ENCODE measurements at regions not wholly inside any gene's neighbourhood (a gene's known extent, or its start where the extent isn't known, plus 50 kb on each side); places are given as distances from the start of the nearest gene placed in this dataset.

GRCh38 chr5:126166368-126166767 lies 256.8 kb upstream of the GRAMD2B start:
- Histone ChIP-seq H3K79me2 (ENCODE audit: insufficient read depth, low read depth, low read length) (no peaks in the 10 kb centered on the region), H3K27ac (ENCODE audit: low read depth, low read length, poor library complexity, severe bottlenecking) (no peak overlapping the region), H3K4me3 (ENCODE audit: low read depth, low read length, poor library complexity, severe bottlenecking) (no peak overlapping the region), H2AFZ (ENCODE audit: low read length) (no peak overlapping the region), H3K9me2 (ENCODE audit: insufficient read depth, low read length) (no peaks in the 10 kb centered on the region), H3K4me1 (ENCODE audit: insufficient read depth, low read length, poor library complexity, severe bottlenecking) (no peaks in the 10 kb centered on the region), H3K4me2 (ENCODE audit: low read length) (no peak overlapping the region), H3K36me3 (ENCODE audit: insufficient read depth, low read length) (no peaks in the 10 kb centered on the region), H3K9me3 (ENCODE audit: low read length) (peaks cover 7% of the 10 kb centered on the region; the same call in 1 of the 2 replicates), H4K20me1 (ENCODE audit: insufficient read depth, low read length) (no peaks in the 10 kb centered on the region)
- no peak for DNase-seq (ENCODE audit: low spot score)
- TF ChIP-seq CTCF (conservative IDR thresholded peaks at IDR 0.05; ENCODE audit: low read length) (no peak), EZH2phosphoT487 (IDR thresholded peaks at IDR 0.05; ENCODE audit: borderline replicate concordance, low read depth, low read length) (no peak)
- POLR2A ChIA-PET: no interaction called here
- BruUV-seq (replicated peaks): no TSS peak
- CTCF ChIA-PET (ENCODE audit: unreplicated experiment): no interaction called here
- intact Hi-C loops (cut with micrococcal nuclease; ENCODE audit: unreplicated experiment): no loop called here

- no peaks in the 10 kb centered on the region for H3K36me3 ChIP-seq (ENCODE audit: insufficient read depth, low read length)
- ChIA-PET CTCF (ENCODE audit: unreplicated experiment) (interaction anchor here (0.7 kb wide), 1 partner anchor 40 kb away, joined by 3 read pairs; no protein-coding TSS in a partner anchor), POLR2A (interaction anchor here (0.6 kb wide), 1 partner anchor 13 kb away, joined by 3 read pairs; no protein-coding TSS in a partner anchor)
- no peaks in the 10 kb centered on the region for H3K79me2 ChIP-seq (ENCODE audit: insufficient read depth, low read depth, low read length)
- H3K9me2 ChIP-seq (ENCODE audit: insufficient read depth, low read length): no peaks in the 10 kb centered on the region
- no peaks in the 10 kb centered on the region for H4K20me1 ChIP-seq (ENCODE audit: insufficient read depth, low read length)
- H3K4me1 ChIP-seq (ENCODE audit: insufficient read depth, low read length, poor library complexity, severe bottlenecking): no peaks in the 10 kb centered on the region
- no TSS peak for BruUV-seq (replicated peaks)
- H3K4me2 ChIP-seq (ENCODE audit: low read length): no peak overlapping the region
- DNase-seq (ENCODE audit: low spot score): no peak
- H3K4me3 ChIP-seq (ENCODE audit: low read depth, low read length, poor library complexity, severe bottlenecking): no peak overlapping the region
- TF ChIP-seq CTCF (conservative IDR thresholded peaks at IDR 0.05; ENCODE audit: low read length): no peak
- TF ChIP-seq EZH2phosphoT487 (IDR thresholded peaks at IDR 0.05; ENCODE audit: borderline replicate concordance, low read depth, low read length): no peak
- H3K27ac ChIP-seq (ENCODE audit: low read depth, low read length, poor library complexity, severe bottlenecking): no peak overlapping the region
- no peak overlapping the region for H2AFZ ChIP-seq (ENCODE audit: low read length)
- H3K9me3 ChIP-seq (ENCODE audit: low read length): peaks cover 7% of the 10 kb centered on the region; the same call in 1 of the 2 replicates
- intact Hi-C loops (cut with micrococcal nuclease; ENCODE audit: unreplicated experiment): no loop called here
Observed at GRCh38 chr5:126168785-126169184, 254.4 kb upstream of the GRAMD2B start.

GRCh38 chr5:126171916-126172315 lies 251.3 kb upstream of the GRAMD2B start:
- Histone ChIP-seq H3K27ac (ENCODE audit: low read depth, low read length, poor library complexity, severe bottlenecking) (no peak overlapping the region), H3K4me3 (ENCODE audit: low read depth, low read length, poor library complexity, severe bottlenecking) (no peak overlapping the region), H3K79me2 (ENCODE audit: insufficient read depth, low read depth, low read length) (no peaks in the 10 kb centered on the region), H2AFZ (ENCODE audit: low read length) (no peak overlapping the region), H3K4me1 (ENCODE audit: insufficient read depth, low read length, poor library complexity, severe bottlenecking) (no peaks in the 10 kb centered on the region), H3K9me3 (ENCODE audit: low read length) (no peaks in the 10 kb centered on the region), H4K20me1 (ENCODE audit: insufficient read depth, low read length) (no peaks in the 10 kb centered on the region), H3K36me3 (ENCODE audit: insufficient read depth, low read length) (no peaks in the 10 kb centered on the region), H3K4me2 (ENCODE audit: low read length) (no peak overlapping the region), H3K9me2 (ENCODE audit: insufficient read depth, low read length) (no peaks in the 10 kb centered on the region)
- TF ChIP-seq EZH2phosphoT487 (IDR thresholded peaks at IDR 0.05; ENCODE audit: borderline replicate concordance, low read depth, low read length): no peak
- no peak for TF ChIP-seq CTCF (conservative IDR thresholded peaks at IDR 0.05; ENCODE audit: low read length)
- no peak for DNase-seq (ENCODE audit: low spot score)
- intact Hi-C loops (cut with micrococcal nuclease; ENCODE audit: unreplicated experiment): no loop called here
- ChIA-PET POLR2A (interaction anchor here (0.5 to 0.6 kb wide), 2 partner anchors 138 to 1412 kb away, joined by 3 to 4 read pairs; no protein-coding TSS in a partner anchor), CTCF (ENCODE audit: unreplicated experiment) (no interaction called here)
- BruUV-seq (replicated peaks): no TSS peak
